ENCODE measurements at regions not wholly inside any gene's neighbourhood (a gene's known extent, or its start where the extent isn't known, plus 50 kb on each side); places are given as distances from the start of the nearest gene placed in this dataset.

DNA sequence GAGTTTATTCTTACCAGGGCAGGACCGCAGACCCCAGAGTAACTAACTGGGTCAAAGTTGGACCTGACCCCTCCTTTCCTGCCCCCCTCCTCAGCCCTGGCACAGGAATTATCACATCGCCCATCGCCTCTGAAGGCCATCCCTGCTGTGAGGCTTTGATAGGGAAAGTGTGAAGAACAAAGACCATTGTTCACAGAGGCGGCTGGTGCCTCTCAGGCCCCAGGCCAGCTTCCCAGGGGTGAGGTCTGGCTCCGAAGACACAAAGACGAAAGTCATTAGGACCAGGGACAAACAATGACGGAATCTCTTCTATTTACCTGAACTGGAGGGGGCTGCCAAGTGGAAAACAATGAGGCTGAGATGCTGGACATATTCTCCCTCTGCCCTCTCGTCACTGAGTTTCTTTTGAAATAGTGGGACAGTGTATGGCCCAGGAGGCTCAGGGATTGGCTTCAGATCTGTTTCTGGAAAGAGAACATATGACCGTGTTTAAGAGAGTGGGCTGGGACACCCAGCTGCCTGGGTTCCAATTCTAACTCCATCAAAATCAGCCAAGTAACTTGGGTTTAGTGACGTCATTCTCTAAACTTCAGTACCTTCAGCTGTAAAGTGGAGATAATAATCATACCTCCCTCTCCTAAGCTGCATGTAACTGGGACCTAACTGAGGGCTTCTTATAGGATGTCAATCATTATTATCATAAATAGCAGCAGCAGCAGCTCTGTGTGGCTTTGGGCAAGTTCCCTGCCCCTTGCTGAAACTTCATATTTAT is 769.4 kb downstream of the MED13L start:
- DNase-seq (ENCODE audit: low read depth in 2 of 2): no peak

DNA sequence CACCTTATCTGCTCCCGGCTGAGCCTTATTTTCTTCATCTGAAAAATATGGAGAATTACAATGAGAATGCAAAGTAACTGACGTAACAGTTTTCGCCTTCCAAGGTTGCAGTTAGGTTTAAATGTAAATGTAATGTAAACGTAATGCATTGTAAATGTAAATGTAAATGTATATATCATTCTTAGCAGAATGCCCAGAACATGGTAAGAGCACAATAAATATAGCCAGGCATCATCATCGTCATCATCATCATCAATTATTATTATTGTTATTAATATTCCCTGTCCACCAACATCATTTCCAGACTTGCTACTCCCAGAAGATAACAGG is 770.0 kb downstream of the MED13L start:
- no peak for DNase-seq (ENCODE audit: low read depth in 2 of 2)

DNA sequence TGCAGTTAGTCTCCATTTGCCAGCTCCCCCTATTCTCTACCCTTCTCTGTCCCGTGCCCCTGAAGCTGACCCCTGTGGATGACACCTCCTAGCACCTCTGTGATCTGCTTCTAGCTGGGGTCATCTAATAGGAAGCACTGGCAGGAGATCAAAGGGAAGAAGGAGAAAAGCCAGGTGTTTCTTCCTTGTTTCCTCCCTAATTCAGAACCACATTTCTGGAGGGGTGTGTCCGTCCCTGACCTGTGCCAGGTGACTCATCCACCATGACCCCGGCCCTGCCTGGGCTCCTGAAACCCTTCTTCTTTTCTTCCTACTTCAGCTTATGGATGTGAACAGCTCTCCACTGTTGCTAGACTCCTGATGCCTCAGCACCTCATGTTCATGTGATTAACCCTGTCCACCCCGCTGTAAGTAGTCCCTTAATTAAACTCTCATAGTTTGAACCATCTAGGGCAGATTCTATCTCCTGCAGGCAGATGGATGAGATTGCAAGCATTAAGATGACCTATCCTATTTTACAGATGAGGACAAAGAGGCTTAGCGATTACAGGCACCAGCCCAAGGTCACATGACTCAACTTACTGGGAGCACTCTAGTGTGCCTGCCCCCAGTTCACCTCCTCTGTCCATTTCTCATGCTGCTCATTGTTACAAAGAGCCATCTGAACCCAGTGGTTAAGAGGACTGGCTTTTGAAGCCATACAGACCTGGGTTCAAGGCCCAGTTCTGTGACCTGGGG is 770.5 kb downstream of the MED13L start:
- DNase-seq (ENCODE audit: low read depth in 2 of 2): no peak

DNA sequence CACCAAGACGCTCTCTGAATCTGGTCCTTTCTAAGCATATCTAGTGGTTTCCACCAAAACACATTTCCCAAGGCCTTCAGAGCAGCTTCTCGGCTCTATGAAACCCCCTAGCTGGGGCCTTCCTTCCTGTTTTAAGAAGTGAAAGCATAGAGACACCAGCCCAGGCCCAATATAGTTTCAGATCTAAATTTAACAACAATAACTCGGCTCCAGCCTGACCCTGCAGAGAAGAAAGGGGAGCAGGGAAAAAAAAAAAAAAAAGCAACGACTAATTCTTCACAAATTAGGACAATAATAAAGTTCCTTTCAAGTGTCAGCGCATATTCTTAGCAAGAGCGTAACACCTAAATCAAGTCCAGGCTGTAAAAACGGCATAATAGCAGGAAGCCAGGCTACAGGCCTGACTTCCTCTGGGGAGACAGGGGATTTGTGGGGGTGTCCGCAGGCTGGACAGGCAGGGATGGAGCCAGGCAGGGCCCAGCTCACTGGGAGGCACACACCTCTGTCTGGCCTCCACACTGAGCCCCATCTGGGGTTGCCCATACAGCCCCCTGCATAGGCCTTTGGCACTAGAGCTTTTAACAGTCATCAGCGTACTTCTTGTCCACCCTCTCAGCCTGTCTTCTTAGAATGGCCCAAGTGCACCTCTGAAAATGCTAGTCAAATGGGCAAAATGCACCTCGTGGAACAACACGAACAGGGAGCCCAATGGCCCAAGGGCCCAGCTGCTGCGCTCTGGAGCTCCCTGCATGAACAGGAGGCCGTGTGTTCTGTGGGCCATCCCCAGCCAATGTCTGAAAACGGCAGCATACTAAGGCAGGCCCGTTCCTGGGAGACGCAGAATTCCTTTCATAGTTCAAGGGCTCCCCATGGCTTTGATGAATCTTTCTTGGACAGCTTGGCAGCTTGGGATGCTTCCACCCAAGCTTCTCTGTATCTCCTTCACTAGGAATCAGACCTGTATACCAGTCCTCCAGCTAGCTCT is 772.9 kb downstream of the MED13L start:
- DNase-seq (ENCODE audit: low read depth in 2 of 2): no peak

DNA sequence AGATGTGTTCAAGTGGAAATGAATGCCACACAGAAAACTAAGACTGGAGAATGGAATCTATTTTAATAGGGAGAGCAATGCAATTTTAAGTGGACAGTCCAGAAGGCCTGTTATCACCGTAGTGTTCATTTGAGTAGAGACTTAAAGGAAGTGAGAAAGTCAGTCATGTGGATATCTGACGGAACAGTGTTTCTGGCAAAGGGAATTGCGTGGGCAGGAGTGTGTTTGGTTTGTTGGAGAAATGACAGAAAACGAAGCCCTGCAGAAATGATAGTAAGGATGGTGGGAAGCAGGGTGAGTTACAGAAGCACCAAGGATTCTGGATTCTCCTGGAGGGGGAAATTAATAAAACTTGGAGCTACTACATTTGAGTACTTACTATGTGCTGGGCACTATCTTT is 776.6 kb downstream of the MED13L start:
- no peak for DNase-seq (ENCODE audit: low read depth in 2 of 2)

DNA sequence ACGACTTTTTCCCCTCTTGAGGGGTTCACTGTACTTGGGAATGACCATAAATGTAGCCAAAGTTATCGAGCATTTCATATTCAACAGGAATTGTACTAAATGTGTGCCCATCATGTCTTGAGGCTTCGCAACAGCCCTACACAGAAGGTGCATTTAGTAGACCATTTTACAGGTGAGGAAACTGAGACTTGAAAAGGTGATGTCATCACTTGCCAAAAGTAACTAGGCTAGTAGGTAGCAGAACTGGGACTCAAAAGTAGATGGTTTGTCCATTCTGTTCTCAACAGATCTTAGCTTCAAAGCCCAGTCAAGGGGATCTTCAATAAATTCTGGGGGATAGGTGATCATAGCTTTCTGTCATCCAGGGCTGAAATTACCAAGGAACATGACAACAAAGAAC is 782.2 kb downstream of the MED13L start:
- DNase-seq (ENCODE audit: low read depth in 2 of 2): no peak

DNA sequence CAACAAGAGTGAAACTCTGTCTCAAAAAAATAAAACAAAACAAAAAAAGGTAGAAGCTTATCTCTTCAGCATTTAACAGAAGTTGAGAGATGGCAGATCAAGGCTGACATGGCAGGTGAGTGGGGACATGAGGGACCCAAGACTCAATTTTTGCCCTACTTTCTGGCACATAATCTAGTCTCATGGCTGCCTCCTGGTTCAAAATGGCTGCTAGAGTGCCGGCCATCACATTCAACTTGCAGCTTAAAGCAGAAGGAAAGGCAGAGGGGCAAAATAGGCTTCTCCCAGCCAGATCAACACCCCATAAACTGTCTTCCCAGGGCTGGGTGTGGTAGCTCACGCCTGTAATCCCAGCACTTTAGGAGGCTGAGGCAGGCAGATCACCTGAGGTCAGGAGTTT is 784.9 kb downstream of the MED13L start:
- DNase-seq (ENCODE audit: low read depth in 2 of 2): no peak

DNA sequence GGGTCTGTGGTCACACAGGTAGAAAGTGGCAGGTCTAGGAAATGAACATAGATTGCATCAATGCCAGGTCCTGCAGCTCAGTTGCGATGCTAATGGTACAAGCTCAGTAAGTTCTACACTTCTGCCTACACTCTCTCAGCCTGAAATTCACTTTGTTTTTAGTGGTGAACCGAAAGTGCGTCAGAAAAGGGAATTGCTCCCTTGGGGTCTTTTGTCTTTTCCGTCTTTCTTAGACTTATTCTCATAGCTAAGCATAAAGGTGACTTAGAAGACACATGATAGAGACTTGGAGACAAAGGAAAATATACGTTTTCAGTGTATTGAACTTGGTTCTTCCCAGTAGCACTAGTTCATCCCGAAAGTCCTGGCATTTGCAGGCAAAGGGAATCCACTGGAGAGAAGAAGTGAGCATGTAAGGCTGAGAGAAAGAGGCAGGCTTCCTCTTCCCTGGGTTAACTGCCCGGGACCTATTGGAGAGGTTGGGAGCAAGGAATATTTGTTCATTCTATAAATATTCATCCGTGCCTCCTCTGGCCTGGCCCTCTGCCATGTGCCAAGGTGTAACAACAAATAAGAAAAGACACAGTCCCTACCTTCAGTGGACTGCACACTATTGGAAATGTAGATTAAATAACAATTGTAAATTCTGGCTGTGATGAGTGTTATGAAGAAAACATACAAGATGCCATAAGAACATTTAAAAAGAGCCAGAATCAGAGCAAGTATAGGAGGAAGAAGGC is 785.8 kb downstream of the MED13L start:
- no peak for DNase-seq (ENCODE audit: low read depth in 2 of 2)

DNA sequence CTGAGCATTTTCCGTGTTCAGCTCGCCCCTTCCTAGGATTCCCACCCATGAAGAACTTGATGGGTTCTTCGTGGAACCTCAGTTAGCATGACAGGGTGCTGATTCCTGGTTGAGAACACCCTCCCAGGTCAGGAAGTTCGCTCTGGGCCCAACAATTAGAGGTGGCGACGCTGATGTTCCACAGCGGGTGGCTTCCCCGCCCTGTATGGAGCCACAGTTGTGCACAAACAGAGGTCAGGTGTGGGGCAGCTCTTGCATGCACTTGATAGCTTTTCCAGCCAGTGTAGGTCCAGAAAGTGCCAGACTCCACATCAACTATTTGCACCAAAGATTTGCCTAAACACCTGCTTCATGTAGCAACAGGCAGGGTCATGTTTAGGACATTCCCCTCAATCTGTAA is 788.2 kb downstream of the MED13L start:
- no peak for DNase-seq (ENCODE audit: low read depth in 2 of 2)

DNA sequence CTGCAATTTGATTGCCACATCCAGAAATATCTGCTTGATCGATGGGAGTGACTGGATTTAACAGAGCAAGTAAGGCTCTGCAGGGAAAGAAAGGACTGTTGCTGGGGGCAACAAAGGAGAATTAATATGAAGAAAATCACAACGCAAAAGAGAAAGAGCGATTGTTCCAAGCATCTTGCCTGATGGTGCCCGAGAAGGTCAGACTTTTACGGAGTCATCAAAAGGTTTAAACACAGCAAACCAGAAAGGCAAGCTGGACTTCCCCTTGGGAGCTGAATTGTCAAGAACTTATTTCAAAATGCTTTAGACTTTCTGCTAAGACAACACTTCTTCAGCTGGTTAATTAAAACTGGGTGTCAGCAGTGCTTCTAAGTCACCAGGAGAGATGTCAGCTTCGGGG is 791.5 kb downstream of the MED13L start:
- DNase-seq (ENCODE audit: low read depth in 2 of 2): no peak

DNA sequence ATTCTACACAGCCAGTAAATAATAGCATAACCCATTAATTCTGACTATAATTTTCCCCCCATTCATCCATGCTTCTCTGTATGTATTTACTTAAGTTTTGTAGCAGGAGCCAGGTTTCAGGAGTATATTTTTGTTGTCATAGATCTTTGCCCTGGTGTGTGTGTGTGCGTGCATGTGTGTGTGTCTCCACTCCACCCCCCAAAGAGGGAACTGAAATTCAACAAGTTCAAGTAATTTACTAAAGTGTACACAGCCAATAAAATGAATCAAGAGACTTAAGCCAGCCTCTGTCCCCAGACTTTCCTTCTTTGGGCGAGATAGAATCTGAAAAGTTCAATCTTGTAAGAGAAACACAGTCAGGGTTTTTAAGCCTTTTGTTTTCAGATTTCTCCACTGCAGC is 792.0 kb downstream of the MED13L start:
- no peak for DNase-seq (ENCODE audit: low read depth in 2 of 2)

DNA sequence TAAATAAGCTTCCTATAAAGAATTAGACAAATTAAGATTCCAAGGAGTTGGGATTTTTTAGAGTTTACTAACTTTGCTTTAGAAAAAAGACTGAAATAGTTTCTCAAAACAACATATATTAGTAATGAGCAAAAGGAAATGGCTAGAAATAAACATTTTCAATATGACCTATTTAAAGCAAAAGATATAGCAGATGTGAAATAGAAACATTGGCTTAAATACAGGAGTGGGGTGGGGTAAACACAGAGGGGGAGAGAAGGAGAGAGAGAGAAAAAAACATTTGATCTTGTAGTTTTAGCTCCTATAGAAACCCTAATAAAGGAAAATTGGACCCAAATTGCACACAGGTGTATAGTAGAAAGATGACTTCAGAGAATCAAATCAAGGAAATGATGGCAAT is 794.5 kb downstream of the MED13L start:
- no peak for DNase-seq (ENCODE audit: low read depth in 2 of 2)

DNA sequence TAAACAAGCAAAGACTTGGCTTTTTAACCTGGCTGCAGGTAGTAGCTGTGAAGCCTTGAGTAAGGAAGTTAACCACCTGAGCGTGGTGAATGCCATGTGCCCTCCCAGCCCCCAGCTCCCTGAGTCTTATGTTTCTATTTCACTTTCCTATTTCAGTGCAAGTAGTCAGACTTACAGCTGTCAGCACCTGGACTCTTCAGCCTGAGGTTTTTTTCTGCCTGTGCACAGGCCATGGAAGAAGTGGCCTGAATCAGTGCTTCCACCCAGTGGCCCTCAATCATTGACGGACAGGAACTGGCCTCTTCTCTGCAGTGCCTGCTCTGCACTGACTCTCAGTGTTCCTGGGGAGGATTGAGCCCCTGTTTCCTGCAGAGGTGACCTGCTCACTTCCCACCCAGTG is 796.4 kb downstream of the MED13L start:
- DNase-seq (ENCODE audit: low read depth in 2 of 2): no peak

DNA sequence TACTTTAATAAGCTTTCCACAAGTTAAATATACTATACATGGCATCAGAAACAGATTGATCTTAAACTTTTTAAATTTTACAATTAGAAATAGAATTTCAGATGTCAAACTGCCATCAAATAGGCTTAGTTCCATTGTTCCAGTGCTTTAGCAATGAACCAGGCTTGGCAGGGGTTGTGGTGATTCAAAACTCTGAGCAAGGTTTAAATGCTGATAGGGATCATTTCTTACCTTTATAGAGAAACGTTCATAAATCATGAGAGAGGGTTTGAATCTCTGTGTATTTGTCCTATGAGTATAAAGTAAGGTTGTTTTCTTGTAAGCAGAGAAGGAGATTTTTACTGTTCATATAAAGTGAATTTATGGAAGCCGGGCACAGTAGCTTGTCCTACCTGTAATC is 794.5 kb upstream of the TBX3 start:
- DNase-seq (ENCODE audit: low read depth in 2 of 2): no peak

DNA sequence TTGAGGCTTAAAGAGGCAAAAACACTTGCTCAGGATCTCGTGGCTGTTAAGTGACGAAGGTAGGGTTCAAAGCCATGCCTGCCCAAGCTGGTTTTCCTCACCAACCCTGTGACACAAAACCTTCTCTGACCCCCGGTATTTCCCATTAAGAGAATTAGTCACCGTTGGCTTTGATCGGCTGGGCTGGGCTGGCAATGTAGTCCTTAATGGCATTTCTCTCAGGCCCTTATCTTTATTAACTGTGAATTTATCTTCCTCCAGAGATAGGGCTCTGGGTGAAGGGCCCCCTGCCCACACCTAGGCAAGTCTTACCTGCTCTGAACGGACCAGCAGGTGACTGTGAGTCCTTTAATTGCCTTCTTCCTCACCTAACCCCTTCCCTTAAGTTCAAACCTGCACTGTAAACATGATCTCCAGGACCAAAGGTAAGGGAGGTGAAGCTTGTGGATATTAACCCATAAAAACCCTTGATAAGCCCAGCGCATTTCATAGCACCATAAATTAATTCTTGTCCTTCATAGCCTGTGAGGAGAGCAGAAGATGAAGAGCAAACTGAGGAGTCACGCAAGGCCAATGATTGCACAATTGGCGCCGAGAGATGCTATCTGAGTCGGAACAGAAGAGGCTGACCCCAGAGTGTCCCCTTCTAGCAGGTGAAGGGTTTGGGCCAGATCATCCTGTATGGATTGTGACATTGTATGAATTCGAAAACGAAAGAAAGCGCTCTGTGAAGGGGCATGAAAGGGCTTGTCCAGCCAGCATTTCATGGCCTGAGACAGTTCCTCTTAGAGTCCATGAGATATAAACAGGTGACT is 790.8 kb upstream of the TBX3 start:
- no peak for DNase-seq (ENCODE audit: low read depth in 2 of 2)

DNA sequence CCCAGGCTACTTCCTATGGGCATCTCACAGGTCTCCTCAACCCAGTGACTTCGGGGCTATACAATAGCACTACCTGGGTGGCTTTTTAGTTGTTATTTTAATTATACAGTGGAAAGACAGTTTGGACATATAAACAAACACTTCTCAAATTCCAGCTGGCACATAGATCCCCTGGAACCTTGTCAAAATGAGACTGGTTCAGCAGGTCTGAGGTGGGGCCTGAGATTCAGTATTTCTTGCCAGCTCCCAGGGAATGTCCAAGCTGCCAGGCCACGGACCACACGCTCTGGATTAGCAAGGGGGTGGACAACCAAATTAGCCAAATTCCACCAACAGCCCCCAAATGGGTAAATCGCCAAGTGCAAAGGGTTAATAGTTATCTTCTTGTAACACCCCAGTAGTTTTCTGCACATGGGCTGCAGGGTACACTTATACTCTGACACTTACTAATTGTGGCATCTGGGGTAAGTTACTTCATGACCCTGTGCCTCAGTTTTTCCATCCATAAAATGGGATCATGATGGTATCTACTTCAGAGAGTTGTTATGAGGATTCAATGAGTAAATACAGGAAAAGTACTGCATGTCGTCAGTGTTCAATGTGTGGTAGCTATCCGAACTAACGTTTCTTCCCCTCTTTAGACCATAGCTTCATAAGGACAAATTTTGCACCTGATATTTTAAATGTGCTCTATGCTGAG is 789.4 kb upstream of the TBX3 start:
- no peak for DNase-seq (ENCODE audit: low read depth in 2 of 2)

DNA sequence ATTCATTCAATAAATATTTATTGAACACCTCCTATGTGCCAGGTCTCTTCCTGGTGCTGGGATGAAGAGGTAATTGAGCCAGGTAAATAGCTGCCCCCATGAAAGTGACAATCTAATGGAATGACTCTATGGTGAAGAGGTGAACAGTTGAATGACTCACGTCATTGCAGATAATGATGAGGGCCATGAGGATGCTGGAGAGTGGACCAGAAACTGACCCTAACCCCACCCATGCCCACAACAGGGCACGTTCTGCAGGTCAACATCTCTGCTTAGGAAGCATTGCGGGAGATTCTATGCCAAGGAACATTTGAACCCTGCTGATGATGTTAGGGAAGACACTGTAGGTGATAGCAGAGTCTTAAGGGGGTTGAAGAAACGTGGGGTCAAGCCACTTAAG is 788.9 kb upstream of the TBX3 start:
- DNase-seq (ENCODE audit: low read depth in 2 of 2): no peak

DNA sequence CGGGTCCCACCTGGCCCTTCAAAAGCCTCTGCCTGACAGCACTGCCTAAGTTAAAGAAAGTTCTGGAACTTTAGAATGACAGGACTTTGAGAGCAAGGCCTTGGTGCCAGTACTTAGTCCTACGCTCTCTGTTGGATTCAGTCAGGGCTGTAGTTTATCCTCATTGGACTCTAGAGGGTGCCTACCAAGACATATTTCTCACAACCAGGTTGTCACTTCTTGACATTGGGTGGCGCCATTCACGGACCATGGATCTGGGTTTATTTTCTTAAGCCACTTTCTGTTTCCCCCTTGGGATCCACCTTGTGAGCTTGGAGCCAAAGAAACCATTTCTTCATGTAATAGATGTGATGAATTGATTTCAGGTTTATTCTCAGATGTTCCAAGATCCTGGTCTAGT is 787.0 kb upstream of the TBX3 start:
- DNase-seq (ENCODE audit: low read depth in 2 of 2): no peak

DNA sequence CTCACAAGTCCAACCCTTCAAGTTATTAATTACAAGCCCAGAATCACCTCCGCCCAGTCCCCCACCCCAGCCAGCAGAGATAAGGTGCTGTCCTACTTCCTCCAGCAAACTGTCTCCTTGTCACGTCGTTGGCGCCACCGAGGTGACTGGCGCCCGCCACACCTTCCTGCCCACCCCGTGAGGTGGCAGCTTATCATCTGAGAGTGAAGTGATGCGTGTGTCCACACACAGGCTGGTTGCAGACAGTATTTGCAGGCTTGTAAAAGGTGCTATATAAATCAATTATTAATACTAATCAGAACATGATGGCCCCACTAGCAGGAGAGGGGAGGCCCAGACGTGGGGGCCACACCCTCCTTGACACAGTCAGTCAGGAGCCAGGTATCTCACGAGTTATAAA is 786.6 kb upstream of the TBX3 start:
- DNase-seq (ENCODE audit: low read depth in 2 of 2): no peak

DNA sequence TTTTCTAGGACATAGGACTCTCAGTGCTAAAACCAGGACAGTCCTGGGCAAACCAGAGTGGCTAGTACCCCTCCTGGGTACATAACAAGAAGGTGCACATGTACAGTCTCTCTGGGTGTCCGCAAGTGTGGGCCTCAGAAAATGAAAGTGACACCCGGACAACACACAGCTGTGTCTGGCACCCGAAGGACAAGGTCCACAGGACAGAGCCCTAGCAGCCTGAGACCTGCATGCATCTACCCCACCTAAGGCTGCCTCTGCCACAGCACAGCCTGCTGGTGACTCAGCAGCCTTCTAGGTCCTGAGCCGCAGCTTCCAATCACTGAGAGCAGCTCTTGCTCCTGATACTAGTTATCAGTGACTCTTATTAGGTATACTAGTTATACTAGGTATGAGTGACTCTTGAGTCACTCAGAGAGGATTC is 784.1 kb upstream of the TBX3 start:
- DNase-seq (ENCODE audit: low read depth in 2 of 2): no peak
